Stimulated activated CD4-positive, alpha-beta T cell treated with anti-CD3 and anti-CD28 coated beads, Interleukin-2, amount 100 ng/mL, for 4 hours (primary cell): ENCODE measurements at regions not wholly inside any gene's neighbourhood (a gene's known extent, or its start where the extent isn't known, plus 50 kb on each side); places are given as distances from the start of the nearest gene placed in this dataset.

Experiments
- DNase-seq: peaks from one replicate; pipeline ENCODE4 v3.0.0-alpha.2; 2020; ENCODE audit warnings: low read depth

DNA sequence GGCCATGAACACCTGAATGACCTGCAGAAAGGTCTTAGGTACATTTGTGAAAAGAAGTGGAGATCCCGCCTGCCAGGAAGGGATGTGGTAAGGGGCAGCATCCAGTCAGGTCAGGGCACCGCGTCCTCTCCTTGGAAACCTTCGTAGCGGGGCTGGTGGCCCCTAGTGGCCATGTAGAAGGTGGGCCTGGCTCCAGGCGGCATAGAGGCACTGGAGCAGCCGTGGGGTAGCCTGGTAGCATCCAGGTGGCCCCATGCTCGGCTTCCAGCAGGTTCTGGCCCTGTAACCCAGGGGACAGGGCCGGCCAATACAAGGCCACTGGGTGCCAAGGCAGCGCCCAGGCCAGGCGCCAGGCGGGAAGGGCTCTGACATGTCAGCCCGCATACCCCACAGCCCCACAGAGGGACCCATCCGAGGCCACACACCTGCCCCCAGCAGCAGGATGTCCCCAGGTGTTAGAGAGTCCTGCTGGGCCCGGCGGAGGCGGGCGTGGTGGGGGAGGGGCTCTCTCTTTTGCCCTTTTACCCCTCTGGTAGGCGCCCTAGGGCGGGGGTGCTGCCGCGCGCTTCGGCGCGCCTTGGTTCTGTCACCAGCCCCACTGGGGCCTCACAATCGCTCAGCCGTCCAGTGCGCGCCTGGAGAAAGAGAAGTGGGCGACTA, 58.3 kb upstream of the SPATA31E1 start:
- DNase-seq, result no peak

DNA sequence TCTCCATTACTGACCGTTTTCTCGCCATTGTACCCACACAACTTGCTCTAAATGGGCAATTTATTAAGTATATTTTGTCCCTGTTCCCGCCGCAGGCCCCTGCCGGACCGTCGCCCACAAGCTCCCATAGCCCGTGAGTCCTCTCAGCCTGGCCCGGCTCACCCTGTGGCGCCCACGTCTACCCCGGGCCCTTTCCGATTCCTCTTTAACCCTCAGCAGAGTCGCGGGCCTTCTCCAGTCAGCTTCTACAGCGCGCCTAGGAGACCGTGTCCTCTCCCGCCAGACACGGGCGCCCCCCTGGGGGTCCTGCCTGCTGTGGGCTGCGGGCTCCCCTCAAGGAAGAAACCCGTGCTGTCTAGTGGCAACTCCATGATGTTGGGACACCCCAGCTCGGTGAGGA, 57.8 kb upstream of the SPATA31E1 start:
- no peak for DNase-seq

DNA sequence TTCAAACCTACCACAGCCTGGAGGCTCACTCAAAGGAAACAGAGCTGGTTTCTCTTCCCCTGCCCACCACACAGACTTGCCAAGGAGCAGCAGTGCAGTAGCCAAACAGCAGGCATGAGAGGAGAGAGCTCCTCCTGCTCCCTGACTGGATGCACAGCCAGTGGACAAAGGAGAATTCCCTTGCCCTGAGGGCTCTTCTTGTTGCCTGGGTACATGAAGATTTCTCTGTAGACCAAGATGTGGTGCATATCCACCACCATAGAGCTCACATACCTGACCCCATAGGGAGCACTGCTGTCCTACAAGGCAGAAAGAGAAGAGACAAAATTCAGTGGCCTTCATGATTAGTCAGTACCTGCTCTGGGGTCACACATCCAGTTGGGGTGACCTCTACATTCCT, 56.3 kb upstream of the SPATA31E1 start:
- no peak for DNase-seq

DNA sequence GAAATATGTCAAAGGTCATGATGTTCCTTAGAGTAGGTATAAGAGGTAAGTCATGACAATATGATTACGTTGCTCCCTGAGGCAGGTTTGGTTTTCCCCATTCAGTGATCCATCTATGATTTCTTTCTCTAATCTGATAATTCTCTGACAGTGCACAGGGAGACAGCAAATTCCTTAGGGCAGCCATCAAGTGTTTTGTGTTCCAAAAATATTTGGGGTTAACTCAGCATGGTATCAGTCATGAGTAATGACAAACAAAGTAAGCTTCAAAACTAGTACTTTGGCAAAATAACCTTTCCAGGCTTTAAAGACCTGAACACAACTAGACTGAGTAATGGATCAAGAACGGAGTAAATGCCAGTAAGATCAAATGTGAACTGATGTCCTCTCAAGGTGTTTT, 55.3 kb upstream of the SPATA31E1 start:
- no peak for DNase-seq

DNA sequence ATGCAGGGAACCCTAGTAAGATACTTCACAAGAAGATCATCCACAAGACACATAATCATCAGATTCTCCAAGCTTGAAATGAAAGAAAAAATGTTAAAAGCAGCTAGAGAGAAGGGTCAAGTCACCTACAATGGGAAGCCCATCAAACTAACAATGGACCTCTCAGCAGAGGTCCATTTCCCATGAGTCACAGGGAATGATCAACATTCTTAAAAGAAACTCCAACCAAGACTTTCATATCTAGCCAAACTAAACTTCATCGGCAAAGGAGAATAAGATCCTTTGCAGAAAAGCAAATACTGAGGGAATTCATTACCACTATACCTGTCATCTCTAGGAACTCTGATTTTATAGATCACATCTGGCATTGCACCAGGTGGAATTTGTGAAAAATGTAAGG, 52.9 kb upstream of the SPATA31E1 start:
- no peak for DNase-seq

DNA sequence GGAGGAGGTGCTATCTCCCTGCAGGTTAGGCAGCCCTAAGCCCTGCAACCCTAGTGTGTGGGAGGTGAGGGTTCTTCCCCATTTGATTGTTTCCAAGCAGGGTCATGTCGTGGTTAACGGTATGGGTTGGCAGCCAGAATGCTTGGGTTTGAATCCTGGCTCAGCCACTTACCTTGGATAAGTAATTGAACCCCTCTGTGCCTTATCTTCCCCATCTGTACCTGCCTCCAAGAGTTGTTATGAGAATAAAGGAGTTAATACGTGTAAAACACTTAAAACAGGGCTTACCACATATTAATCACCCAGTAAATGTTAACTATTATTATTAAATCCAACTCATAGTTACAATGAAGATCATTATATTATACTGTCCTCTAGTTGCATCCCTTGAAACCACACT, 52.2 kb upstream of the SPATA31E1 start:
- no peak for DNase-seq

DNA sequence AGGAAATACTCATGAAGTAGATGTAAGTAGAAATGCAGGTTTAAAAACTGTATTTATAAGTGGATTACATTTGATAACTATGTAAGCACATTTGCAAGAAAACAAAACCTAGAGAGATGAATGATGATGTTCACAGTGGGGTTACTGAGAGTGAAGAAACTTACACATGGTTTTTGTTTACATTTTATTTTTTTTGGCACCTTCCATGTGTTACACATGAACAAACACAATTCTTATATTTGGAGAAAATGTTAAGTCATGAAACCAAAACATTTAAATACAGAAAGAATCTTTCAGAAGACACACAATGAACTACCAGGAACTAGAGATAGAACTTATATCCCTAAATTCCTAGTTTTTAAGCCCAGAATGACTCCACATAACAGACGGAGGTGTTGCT, 51.5 kb upstream of the SPATA31E1 start:
- DNase-seq, result no peak
